Fibroblast of lung (primary cell): ENCODE measurements at regions not wholly inside any gene's neighbourhood (a gene's known extent, or its start where the extent isn't known, plus 50 kb on each side); places are given as distances from the start of the nearest gene placed in this dataset.

ENCODE experiments used
- DNase-seq, 2 donors: peaks; one replicate each; pipeline versions ENCODE4 v3.0.0 to v3.0.0-alpha.2; 2010; ENCODE audit warnings: low read depth in 2 of 2
- H2AFZ ChIP-seq: 2 replicates; pipeline ENCODE4 v1.5.1; 2012; ENCODE audit warnings: low read length, control low read depth, inconsistent platforms
- H3K27ac ChIP-seq: 2 replicates; pipeline ENCODE4 v1.5.1; 2011; ENCODE audit warnings: low read length, control low read depth; ENCODE audit not compliant: insufficient read depth
- H3K27me3 ChIP-seq: 2 replicates; pipeline ENCODE4 v1.5.1; 2011; ENCODE audit warnings: mild to moderate bottlenecking, low read length; ENCODE audit not compliant: control insufficient read depth, insufficient read depth
- H3K36me3 ChIP-seq: 2 replicates; pipeline ENCODE4 v1.5.1; 2011; ENCODE audit warnings: low read length; ENCODE audit not compliant: control insufficient read depth, insufficient read depth
- H3K4me1 ChIP-seq: 2 replicates; pipeline ENCODE4 v1.5.1; 2011; ENCODE audit warnings: low read length; ENCODE audit not compliant: control insufficient read depth, insufficient read depth; ENCODE audit errors: extremely low read depth
- H3K4me2 ChIP-seq: 2 replicates; pipeline ENCODE4 v1.5.1; 2011; ENCODE audit warnings: low read length, control low read depth; ENCODE audit not compliant: insufficient read depth; ENCODE audit errors: extremely low read depth
- H3K4me3 ChIP-seq, 4 experiments: fragments of 200-600 bp in 1 of 4; sonication (generic) in 1 of 4; replicated peaks in 1 of 4; 2 replicates each; pipeline ENCODE4 v1.5.1; 2011 to 2016; ENCODE audit warnings: low read length in 4 of 4, low read depth in 3 of 4, mild to moderate bottlenecking in 3 of 4, control low read depth in 2 of 4, inconsistent platforms in 1 of 4, mixed read lengths in 1 of 4; ENCODE audit not compliant: insufficient read depth in 1 of 4; ENCODE audit errors: control extremely low read depth in 1 of 4
- H3K79me2 ChIP-seq: 2 replicates; pipeline ENCODE4 v1.5.1; 2012; ENCODE audit warnings: mild to moderate bottlenecking, low read length, inconsistent platforms; ENCODE audit not compliant: control insufficient read depth, insufficient read depth
- H3K9ac ChIP-seq: 2 replicates; pipeline ENCODE4 v1.5.1; 2011; ENCODE audit warnings: mild to moderate bottlenecking, low read length, control low read depth; ENCODE audit not compliant: insufficient read depth
- H3K9me3 ChIP-seq: 2 replicates; pipeline ENCODE4 v1.5.1; 2012; ENCODE audit warnings: low read depth, low read length; ENCODE audit not compliant: control insufficient read depth, insufficient read depth
- H4K20me1 ChIP-seq: 2 replicates; pipeline ENCODE4 v1.5.1; 2011; ENCODE audit warnings: low read length; ENCODE audit not compliant: control insufficient read depth, insufficient read depth; ENCODE audit errors: extremely low read depth
- CTCF ChIP-seq, 2 donors: IDR thresholded peaks in 1 of 2; conservative IDR thresholded peaks in 1 of 2; 1 replicate in 1 of 2; 2 replicates in 1 of 2; pipeline ENCODE4 v1.5.1; 2011 to 2012; ENCODE audit warnings: low read length in 2 of 2, control low read depth in 1 of 2, inconsistent platforms in 1 of 2, low read depth in 1 of 2, mild to moderate bottlenecking in 1 of 2
- EZH2 ChIP-seq: IDR thresholded peaks from 2 replicates; pipeline ENCODE4 v1.5.1; 2012; ENCODE audit warnings: low read length, control low read depth, mild to moderate bottlenecking; ENCODE audit errors: missing control alignments

- no peak for TF ChIP-seq CTCF (conservative IDR thresholded peaks at IDR 0.05 in 1 of 2, IDR thresholded peaks at IDR 0.05 in 1 of 2; ENCODE audit: low read depth in 1 of 2, low read length in 2 of 2)
- TF ChIP-seq EZH2, result no peak
- H3K4me1 ChIP-seq, result no peaks in the 10 kb centered on the region
- no peak overlapping the region for H3K27ac ChIP-seq
- no peak overlapping the region for H3K4me3 ChIP-seq
- no peak overlapping the region for H2AFZ ChIP-seq
- H3K9me3 ChIP-seq, result no peaks in the 10 kb centered on the region
- no peak overlapping the region for H3K4me2 ChIP-seq
- no peaks in the 10 kb centered on the region for H3K36me3 ChIP-seq
- H3K9ac ChIP-seq, result no peak overlapping the region
- no peak for DNase-seq
- no peaks in the 10 kb centered on the region for H3K79me2 ChIP-seq
- H4K20me1 ChIP-seq, result no peaks in the 10 kb centered on the region
- H3K27me3 ChIP-seq, result no peaks in the 10 kb centered on the region
Observed at GRCh38 chr2:12397854-12398253, 318.9 kb upstream of the TRIB2 start.

GRCh38 chr2:12399240-12399639, 317.5 kb upstream of the TRIB2 start:
- Histone ChIP-seq H3K9me3 (no peaks in the 10 kb centered on the region), H3K4me3 (no peak overlapping the region), H3K4me1 (no peaks in the 10 kb centered on the region), H3K4me2 (no peak overlapping the region), H3K36me3 (no peaks in the 10 kb centered on the region), H2AFZ (no peak overlapping the region), H3K9ac (no peak overlapping the region), H3K79me2 (no peaks in the 10 kb centered on the region), H4K20me1 (no peaks in the 10 kb centered on the region), H3K27ac (no peak overlapping the region), H3K27me3 (no peaks in the 10 kb centered on the region)
- no peak for DNase-seq
- TF ChIP-seq CTCF (conservative IDR thresholded peaks at IDR 0.05 in 1 of 2, IDR thresholded peaks at IDR 0.05 in 1 of 2; ENCODE audit: low read depth in 1 of 2, low read length in 2 of 2) (no peak), EZH2 (no peak)

GRCh38 chr2:12400543-12400942, 316.2 kb upstream of the TRIB2 start:
- no peaks in the 10 kb centered on the region for H3K79me2 ChIP-seq
- no peaks in the 10 kb centered on the region for H3K36me3 ChIP-seq
- H2AFZ ChIP-seq, result no peak overlapping the region
- no peaks in the 10 kb centered on the region for H3K27me3 ChIP-seq
- H3K4me3 ChIP-seq, result no peak overlapping the region
- TF ChIP-seq CTCF (conservative IDR thresholded peaks at IDR 0.05 in 1 of 2, IDR thresholded peaks at IDR 0.05 in 1 of 2; ENCODE audit: low read depth in 1 of 2, low read length in 2 of 2) (no peak), EZH2 (no peak)
- DNase-seq, result no peak
- H4K20me1 ChIP-seq, result no peaks in the 10 kb centered on the region
- no peak overlapping the region for H3K27ac ChIP-seq
- H3K9ac ChIP-seq, result no peak overlapping the region
- no peaks in the 10 kb centered on the region for H3K9me3 ChIP-seq
- no peaks in the 10 kb centered on the region for H3K4me1 ChIP-seq
- H3K4me2 ChIP-seq, result no peak overlapping the region
